ENCODE measurements at regions not wholly inside any gene's neighbourhood (a gene's known extent, or its start where the extent isn't known, plus 50 kb on each side); places are given as distances from the start of the nearest gene placed in this dataset.

- no peak for TF ChIP-seq CTCF (IDR thresholded peaks at IDR 0.05)
- TF ChIP-seq POLR2A (IDR thresholded peaks at IDR 0.05), result no peak
These were observed 91.5 kb upstream of the PTGDR start for GRCh38 chr14:52175982-52176502.
